Body of pancreas (tissue), 4 donors: ENCODE measurements at regions not wholly inside any gene's neighbourhood (a gene's known extent, or its start where the extent isn't known, plus 50 kb on each side); places are given as distances from the start of the nearest gene placed in this dataset.

Source experiments
- POLR2A ChIP-seq, 3 donors: fragments of 450-650 bp; IDR thresholded peaks; one replicate each; pipeline ENCODE4 v1.6.1; 2016; ENCODE audit warnings: antibody characterized with exemption in 3 of 3, mild to moderate bottlenecking in 2 of 3
- TF ChIP-seq, protein P1 (sequence below), 7 experiments: fragments of 450-650 bp in 4 of 7; fragments of 200-600 bp in 3 of 7; sonication (generic) in 3 of 7; IDR thresholded peaks; one replicate each; pipeline ENCODE4 v1.5.1; 2016 to 2019; ENCODE audit warnings: antibody characterized with exemption in 7 of 7

DNA sequence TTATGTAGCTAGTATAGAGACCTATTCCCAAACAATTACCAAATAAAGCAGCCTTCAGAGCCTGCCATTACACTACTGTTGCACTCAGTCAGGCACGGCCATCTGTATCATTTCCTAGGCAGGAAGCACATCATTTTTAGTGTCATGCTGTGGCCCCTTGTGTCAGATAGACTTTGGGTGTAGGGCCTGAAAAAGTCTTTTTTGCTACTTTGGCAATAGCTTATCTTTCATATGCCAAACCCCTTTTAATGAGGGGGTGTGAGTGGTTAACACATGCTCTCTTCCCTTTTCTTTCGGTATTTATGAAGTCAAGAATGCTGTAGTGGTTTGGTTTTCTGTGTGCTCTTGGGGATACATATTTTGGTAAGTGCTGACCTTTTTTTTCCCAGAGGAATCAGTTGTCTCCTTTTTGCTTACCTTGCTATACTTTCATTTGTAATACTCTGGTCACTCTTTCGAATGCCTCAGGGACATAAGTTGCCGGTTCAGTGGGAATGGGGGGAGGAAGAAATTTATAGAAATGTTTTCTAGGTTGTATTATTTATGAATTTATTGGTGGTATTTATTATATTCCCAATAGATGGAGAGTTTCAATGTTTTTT is 209.8 kb downstream of the CSNK1G3 start:
- TF ChIP-seq POLR2A (IDR thresholded peaks at IDR 0.05): no peak
- TF ChIP-seq, protein P1, sequence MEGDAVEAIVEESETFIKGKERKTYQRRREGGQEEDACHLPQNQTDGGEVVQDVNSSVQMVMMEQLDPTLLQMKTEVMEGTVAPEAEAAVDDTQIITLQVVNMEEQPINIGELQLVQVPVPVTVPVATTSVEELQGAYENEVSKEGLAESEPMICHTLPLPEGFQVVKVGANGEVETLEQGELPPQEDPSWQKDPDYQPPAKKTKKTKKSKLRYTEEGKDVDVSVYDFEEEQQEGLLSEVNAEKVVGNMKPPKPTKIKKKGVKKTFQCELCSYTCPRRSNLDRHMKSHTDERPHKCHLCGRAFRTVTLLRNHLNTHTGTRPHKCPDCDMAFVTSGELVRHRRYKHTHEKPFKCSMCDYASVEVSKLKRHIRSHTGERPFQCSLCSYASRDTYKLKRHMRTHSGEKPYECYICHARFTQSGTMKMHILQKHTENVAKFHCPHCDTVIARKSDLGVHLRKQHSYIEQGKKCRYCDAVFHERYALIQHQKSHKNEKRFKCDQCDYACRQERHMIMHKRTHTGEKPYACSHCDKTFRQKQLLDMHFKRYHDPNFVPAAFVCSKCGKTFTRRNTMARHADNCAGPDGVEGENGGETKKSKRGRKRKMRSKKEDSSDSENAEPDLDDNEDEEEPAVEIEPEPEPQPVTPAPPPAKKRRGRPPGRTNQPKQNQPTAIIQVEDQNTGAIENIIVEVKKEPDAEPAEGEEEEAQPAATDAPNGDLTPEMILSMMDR (IDR thresholded peaks at IDR 0.05): no peak
